G401 (cell line): ENCODE measurements at regions not wholly inside any gene's neighbourhood (a gene's known extent, or its start where the extent isn't known, plus 50 kb on each side); places are given as distances from the start of the nearest gene placed in this dataset.

Source experiments
- DNase-seq: peaks from one replicate; pipeline ENCODE4 v3.0.0-alpha.2; 2015; ENCODE audit warnings: low spot score
- in situ Hi-C: cut with HindIII; loops from 2 replicates; pipeline ENCODE4 v1.10.0; 2016; ENCODE audit warnings: low sequenced_read_pairs, mixed read lengths

GRCh38 chr1:181430015-181430885, 53.1 kb upstream of the CACNA1E start:
- no peak for DNase-seq
- in situ Hi-C loops = no loop called here
